ENCODE measurements at regions not wholly inside any gene's neighbourhood (a gene's known extent, or its start where the extent isn't known, plus 50 kb on each side); places are given as distances from the start of the nearest gene placed in this dataset.

DNA sequence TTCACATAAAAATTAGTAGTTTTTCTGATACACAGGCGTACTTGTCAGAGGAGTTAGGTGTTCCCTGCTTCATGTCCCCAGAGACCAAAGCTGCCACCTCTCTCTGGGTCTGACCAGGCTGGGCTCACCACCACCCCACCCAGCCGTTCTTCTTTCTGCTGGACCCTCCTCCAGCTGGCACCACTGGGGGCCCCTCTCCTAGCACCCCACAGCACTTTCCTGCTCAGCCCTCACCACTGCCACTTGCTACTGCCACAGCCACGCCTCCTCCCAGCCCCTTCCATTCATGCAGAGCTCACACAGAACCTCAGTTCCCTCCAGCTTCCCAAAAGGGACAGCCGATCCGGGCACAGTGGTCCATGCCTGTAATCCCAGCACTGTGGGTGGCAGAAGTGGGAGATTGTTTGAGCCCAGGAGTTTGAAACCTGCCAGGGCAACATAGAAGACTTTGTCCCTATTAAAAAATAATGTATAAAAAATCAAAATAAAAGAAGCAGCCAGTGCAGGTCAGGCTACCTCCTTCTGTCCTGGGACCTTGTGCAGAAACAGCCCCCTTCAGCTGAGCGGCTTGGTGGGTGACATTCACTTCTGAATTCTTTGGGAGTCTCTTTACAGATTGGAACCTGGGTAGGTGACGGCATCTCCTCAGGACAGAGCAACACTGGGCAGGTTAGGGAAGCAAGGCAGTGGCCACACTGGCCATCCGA, 208.3 kb downstream of the TOMM20 start:
- TF ChIP-seq EZH2phosphoT487 (IDR thresholded peaks at IDR 0.05; ENCODE audit: borderline replicate concordance, low read depth) (no peak), REST (IDR thresholded peaks at IDR 0.05; ENCODE audit: low read depth, low read length) (no peak), TEAD4 (IDR thresholded peaks at IDR 0.05; ENCODE audit: borderline replicate concordance, insufficient read depth) (no peak), NFIC (IDR thresholded peaks at IDR 0.05; ENCODE audit: borderline replicate concordance) (no peak)
- TF ChIP-seq, protein P1, sequence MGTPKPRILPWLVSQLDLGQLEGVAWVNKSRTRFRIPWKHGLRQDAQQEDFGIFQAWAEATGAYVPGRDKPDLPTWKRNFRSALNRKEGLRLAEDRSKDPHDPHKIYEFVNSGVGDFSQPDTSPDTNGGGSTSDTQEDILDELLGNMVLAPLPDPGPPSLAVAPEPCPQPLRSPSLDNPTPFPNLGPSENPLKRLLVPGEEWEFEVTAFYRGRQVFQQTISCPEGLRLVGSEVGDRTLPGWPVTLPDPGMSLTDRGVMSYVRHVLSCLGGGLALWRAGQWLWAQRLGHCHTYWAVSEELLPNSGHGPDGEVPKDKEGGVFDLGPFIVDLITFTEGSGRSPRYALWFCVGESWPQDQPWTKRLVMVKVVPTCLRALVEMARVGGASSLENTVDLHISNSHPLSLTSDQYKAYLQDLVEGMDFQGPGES (IDR thresholded peaks at IDR 0.05; ENCODE audit: low read depth, low read length) = no peak
- Histone ChIP-seq H3K4me2 (no peak overlapping the region), H3F3A (replicated peaks; ENCODE audit: insufficient read depth) (no peaks in the 10 kb centered on the region), H4K20me1 (ENCODE audit: insufficient read depth) (no peaks in the 10 kb centered on the region), H3K9ac (no peak overlapping the region), H3K79me2 (ENCODE audit: insufficient read depth) (no peaks in the 10 kb centered on the region), H3K4me1 (ENCODE audit: control insufficient read depth in 1 of 2, insufficient read depth in 2 of 2, low read depth in 1 of 2, low read length in 1 of 2) (peaks cover 0 to 12% of the 10 kb centered on the region in 2 experiments; a peak in 1 of 4 replicates), H2AFZ (ENCODE audit: low read depth) (no peak overlapping the region), H3K9me2 (no peaks in the 10 kb centered on the region), H3K36me3 (replicated peaks in 1 of 2; ENCODE audit: control insufficient read depth in 1 of 2, insufficient read depth in 2 of 2, low read length in 1 of 2) (no peaks in the 10 kb centered on the region), H3K9me3 (no peaks in the 10 kb centered on the region), H3K27me3 (ENCODE audit: insufficient read depth) (no peaks in the 10 kb centered on the region), H3K27ac (ENCODE audit: low read depth in 2 of 2, low read length in 1 of 2) (no peak overlapping the region), H3K4me3 (ENCODE audit: low read depth in 2 of 2, low read length in 1 of 2) (no peak overlapping the region)
- ChIA-PET POLR2A (no interaction called here), CTCF (no interaction called here)
- 89% methylated on average over 7 of the region's 8 CpGs for WGBS (ENCODE audit: low lambda C conversion rate)
- no peak for DNase-seq

- POLR2A ChIA-PET = no interaction called here
- no peak for TF ChIP-seq POLR2AphosphoS5 (IDR thresholded peaks at IDR 0.05; ENCODE audit: low read depth, low read length)
- TF ChIP-seq TCF12 (IDR thresholded peaks at IDR 0.05) = no peak
- no peak for TF ChIP-seq ZBTB33 (IDR thresholded peaks at IDR 0.05; ENCODE audit: borderline replicate concordance, low read depth)
- no peak for TF ChIP-seq MEF2A (IDR thresholded peaks at IDR 0.05; ENCODE audit: borderline replicate concordance, low read depth)
- TF ChIP-seq GATA2 (CRISPR knock-in tag; IDR thresholded peaks at IDR 0.05) = no peak
- TF ChIP-seq TEAD4 (IDR thresholded peaks at IDR 0.05; ENCODE audit: borderline replicate concordance, insufficient read depth) = no peak
- TF ChIP-seq ELF1 (IDR thresholded peaks at IDR 0.05) = no peak
- H3K27ac ChIP-seq (ENCODE audit: low read depth in 2 of 2, low read length in 1 of 2) = no peak overlapping the region
- no peaks in the 10 kb centered on the region for H3K9me3 ChIP-seq
- no peak overlapping the region for H3K4me3 ChIP-seq (ENCODE audit: low read depth in 2 of 2, low read length in 1 of 2)
- DNase-seq = no peak
- H3K9ac ChIP-seq = no peak overlapping the region
- H3F3A ChIP-seq (replicated peaks; ENCODE audit: insufficient read depth) = no peaks in the 10 kb centered on the region
- H4K20me1 ChIP-seq (ENCODE audit: insufficient read depth) = no peaks in the 10 kb centered on the region
- H3K27me3 ChIP-seq (ENCODE audit: insufficient read depth) = no peaks in the 10 kb centered on the region
- H3K36me3 ChIP-seq (replicated peaks in 1 of 2; ENCODE audit: control insufficient read depth in 1 of 2, insufficient read depth in 2 of 2, low read length in 1 of 2) = no peaks in the 10 kb centered on the region
- H3K9me2 ChIP-seq = no peaks in the 10 kb centered on the region
- no peaks in the 10 kb centered on the region for H3K79me2 ChIP-seq (ENCODE audit: insufficient read depth)
- no peak overlapping the region for H3K4me2 ChIP-seq
- CTCF ChIA-PET = interaction anchor here (0.6 to 0.8 kb wide), 4 partner anchors 9 to 432 kb away, joined by 3 to 5 read pairs (median 4); no protein-coding TSS in a partner anchor
- WGBS (ENCODE audit: low lambda C conversion rate) = 93% methylated on average over 12 of the region's 15 CpGs
- H2AFZ ChIP-seq (ENCODE audit: low read depth) = no peak overlapping the region
- H3K4me1 ChIP-seq (ENCODE audit: control insufficient read depth in 1 of 2, insufficient read depth in 2 of 2, low read depth in 1 of 2, low read length in 1 of 2) = peaks cover 0 to 12% of the 10 kb centered on the region in 2 experiments; a peak in 1 of 4 replicates
Observed at GRCh38 chr1:234918961-234919761, 209.5 kb downstream of the TOMM20 start.

Data from SK-N-SH (cell line).